GM12878 (cell line): ENCODE measurements at regions not wholly inside any gene's neighbourhood (a gene's known extent, or its start where the extent isn't known, plus 50 kb on each side); places are given as distances from the start of the nearest gene placed in this dataset.

Experiments
- ATF3 ChIP-seq: IDR thresholded peaks from 2 replicates; pipeline ENCODE4 v1.6.1; 2011; ENCODE audit warnings: low read depth, mild to moderate bottlenecking, low read length, moderate library complexity, borderline replicate concordance; ENCODE audit errors: extremely low read depth
- CREB1 ChIP-seq: IDR thresholded peaks from 2 replicates; pipeline ENCODE4 v1.6.1; 2012; ENCODE audit warnings: low read depth, mild to moderate bottlenecking, inconsistent platforms
- NR2F1 ChIP-seq: fragments of 450-650 bp; conservative IDR thresholded peaks from 2 replicates; pipeline ENCODE4 v1.6.1; 2017; ENCODE audit warnings: mild to moderate bottlenecking
- RCOR1 ChIP-seq: conservative IDR thresholded peaks from 2 replicates; pipeline ENCODE4 v1.6.1; 2012; ENCODE audit warnings: low read depth, low read length, improper control_type of control experiment
- RELB ChIP-seq: fragments of 450-650 bp; IDR thresholded peaks from 2 replicates; pipeline ENCODE4 v1.6.1; 2017; ENCODE audit warnings: low read depth, mild to moderate bottlenecking, moderate library complexity
- ZNF687 ChIP-seq: fragments of 450-650 bp; IDR thresholded peaks from 2 replicates; pipeline ENCODE4 v1.6.1; 2017; ENCODE audit warnings: mild to moderate bottlenecking, moderate library complexity

GRCh38 chr13:76336889-76337844 lies 549.0 kb downstream of the KCTD12 start (continued):
- TF ChIP-seq ATF3 (no peak), CREB1 (no peak), RELB (no peak), RCOR1 (no peak), NR2F1 (no peak), ZNF687 (no peak)
